IMR-90 (cell line): ENCODE measurements at regions not wholly inside any gene's neighbourhood (a gene's known extent, or its start where the extent isn't known, plus 50 kb on each side); places are given as distances from the start of the nearest gene placed in this dataset.

ENCODE experiments used
- ATAC-seq: fragments of 200-7000 bp; cut with Tn5 transposase; 2 replicates; pipeline ENCODE4 v1.9.1; 2020; ENCODE audit warnings: low read depth, mild to moderate bottlenecking, moderate library complexity
- BruUV-seq: library from RNA; stranded (reverse); fragments of 400-500 nt; replicated peaks from 2 replicates; lab custom pipeline; 2021; lab: Mats Ljungman, UMichigan
- CTCF ChIA-PET: fragments of 300-600 bp; formaldehyde crosslinking; extraction: SDS; loops from one replicate; lab custom pipeline; 2021; ENCODE audit warnings: antibody characterized with exemption; lab: Yijun Ruan, JAX
- POLR2A ChIA-PET: fragments of 300-600 bp; sonication (Branson Sonifier 250); formaldehyde crosslinking; loops from one replicate; lab custom pipeline; 2022; ENCODE audit warnings: antibody characterized with exemption; ENCODE audit not compliant: unreplicated experiment; lab: Charles Lee
- DNase-seq: peaks from one replicate; pipeline ENCODE4 v3.0.0; 2013
- H2AFZ ChIP-seq: replicated peaks from 2 replicates; pipeline ENCODE3; 2013; ENCODE audit warnings: low read length, mild to moderate bottlenecking; ENCODE audit not compliant: poor library complexity
- H2AK5ac ChIP-seq: 2 replicates; pipeline ENCODE4 v1.6.1; 2013; ENCODE audit warnings: low read depth, low read length, inconsistent platforms
- H2AK9ac ChIP-seq: replicated peaks from 2 replicates; pipeline ENCODE3; 2013; ENCODE audit warnings: mild to moderate bottlenecking, low read depth, low read length, moderate library complexity; ENCODE audit not compliant: poor library complexity
- H2BK120ac ChIP-seq: 2 replicates; pipeline ENCODE4 v1.6.1; 2013; ENCODE audit warnings: low read depth, low read length, inconsistent platforms
- H2BK15ac ChIP-seq: 3 replicates; pipeline ENCODE4 v1.6.1; 2013; ENCODE audit warnings: low read depth, low read length, inconsistent platforms
- H2BK20ac ChIP-seq: 2 replicates; pipeline ENCODE4 v1.6.1; 2013; ENCODE audit warnings: low read depth, mild to moderate bottlenecking, inconsistent platforms, low read length, moderate library complexity
- H2BK5ac ChIP-seq: 2 replicates; pipeline ENCODE4 v1.6.1; 2013; ENCODE audit warnings: mild to moderate bottlenecking, low read depth, low read length, inconsistent platforms; ENCODE audit not compliant: poor library complexity, severe bottlenecking
- H3K14ac ChIP-seq: replicated peaks from 2 replicates; pipeline ENCODE4 v1.6.1; 2013; ENCODE audit warnings: low read depth, low read length, inconsistent platforms
- H3K18ac ChIP-seq: 2 replicates; pipeline ENCODE4 v1.6.1; 2013; ENCODE audit warnings: low read depth, low read length, control low read depth
- H3K23ac ChIP-seq: 2 replicates; pipeline ENCODE4 v1.6.1; 2013; ENCODE audit warnings: low read depth, low read length, inconsistent platforms
- H3K27ac ChIP-seq: 2 replicates; pipeline ENCODE4 v1.5.1; 2013; ENCODE audit warnings: mild to moderate bottlenecking, control low read depth, low read length; ENCODE audit not compliant: insufficient read depth
- H3K27me3 ChIP-seq: 2 replicates; pipeline ENCODE4 v1.6.1; 2013; ENCODE audit warnings: low read length; ENCODE audit not compliant: control insufficient read depth, insufficient read depth
- H3K36me3 ChIP-seq: 2 replicates; pipeline ENCODE4 v1.6.1; 2013; ENCODE audit warnings: low read length, mixed read lengths; ENCODE audit not compliant: control insufficient read depth, insufficient read depth
- H3K4ac ChIP-seq: 2 replicates; pipeline ENCODE4 v1.6.1; 2013; ENCODE audit warnings: low read depth, low read length, inconsistent platforms
- H3K4me1 ChIP-seq: 2 replicates; pipeline ENCODE4 v1.6.1; 2013; ENCODE audit warnings: low read length, mixed read lengths; ENCODE audit not compliant: control insufficient read depth, insufficient read depth
- H3K4me2 ChIP-seq: 2 replicates; pipeline ENCODE4 v1.6.1; 2013; ENCODE audit warnings: low read depth, mild to moderate bottlenecking, control low read depth, low read length, moderate library complexity
- H3K4me3 ChIP-seq: 2 replicates; pipeline ENCODE4 v1.5.1; 2013; ENCODE audit warnings: low read depth, mild to moderate bottlenecking, control low read depth, low read length, moderate library complexity; ENCODE audit not compliant: insufficient read depth
- H3K56ac ChIP-seq: 2 replicates; pipeline ENCODE4 v1.6.1; 2013; ENCODE audit warnings: low read length, inconsistent platforms; ENCODE audit not compliant: insufficient read depth; ENCODE audit errors: extremely low read depth
- H3K79me1 ChIP-seq, 2 experiments: 2 replicates each; pipeline ENCODE4 v1.6.1; 2013; ENCODE audit warnings: low read length in 2 of 2, inconsistent platforms in 1 of 2, low read depth in 1 of 2
- H3K9ac ChIP-seq: 2 replicates; pipeline ENCODE4 v1.6.1; 2013; ENCODE audit warnings: low read depth, low read length, control low read depth
- H3K9me1 ChIP-seq: 2 replicates; pipeline ENCODE4 v1.6.1; 2013; ENCODE audit warnings: low read length, inconsistent platforms; ENCODE audit not compliant: insufficient read depth
- H3K9me3 ChIP-seq: 2 replicates; pipeline ENCODE4 v1.6.1; 2013; ENCODE audit warnings: low read length; ENCODE audit not compliant: control insufficient read depth, insufficient read depth
- H4K20me1 ChIP-seq: 2 replicates; pipeline ENCODE4 v1.6.1; 2013; ENCODE audit warnings: low read length, inconsistent platforms; ENCODE audit not compliant: insufficient read depth
- H4K5ac ChIP-seq: 2 replicates; pipeline ENCODE4 v1.6.1; 2013; ENCODE audit warnings: mild to moderate bottlenecking, low read depth, low read length, control low read depth
- H4K8ac ChIP-seq, 2 experiments: 2 replicates each; pipeline ENCODE4 v1.6.1; 2013; ENCODE audit warnings: low read depth in 2 of 2, low read length in 2 of 2, control low read depth in 1 of 2, inconsistent platforms in 1 of 2
- H4K91ac ChIP-seq: 2 replicates; pipeline ENCODE4 v1.6.1; 2013; ENCODE audit warnings: low read depth, low read length, inconsistent platforms; ENCODE audit not compliant: insufficient read depth
- BHLHE40 ChIP-seq: fragments of 150-350 bp; IDR thresholded peaks from 2 replicates; pipeline ENCODE4 v1.6.1; 2016; ENCODE audit warnings: mild to moderate bottlenecking, low read depth, low read length
- CEBPB ChIP-seq: IDR thresholded peaks from 2 replicates; pipeline ENCODE4 v1.6.1; 2012; ENCODE audit warnings: low read depth, low read length, improper control_type of control experiment
- CHD1 ChIP-seq: IDR thresholded peaks from 2 replicates; pipeline ENCODE4 v1.6.1; 2012; ENCODE audit warnings: low read depth, low read length, improper control_type of control experiment
- FOS ChIP-seq: fragments of 150-350 bp; IDR thresholded peaks from 2 replicates; pipeline ENCODE4 v1.6.1; 2016; ENCODE audit warnings: low read depth, low read length
- MAFK ChIP-seq: IDR thresholded peaks from 2 replicates; pipeline ENCODE4 v1.6.1; 2012; ENCODE audit warnings: low read depth, low read length, improper control_type of control experiment
- MAZ ChIP-seq: IDR thresholded peaks from 2 replicates; pipeline ENCODE4 v1.6.1; 2012; ENCODE audit warnings: low read depth, mild to moderate bottlenecking, low read length, improper control_type of control experiment, moderate library complexity, borderline replicate concordance
- MXI1 ChIP-seq: IDR thresholded peaks from 2 replicates; pipeline ENCODE4 v1.6.1; 2012; ENCODE audit warnings: low read depth, mild to moderate bottlenecking, low read length, moderate library complexity, borderline replicate concordance
- NFE2L2 ChIP-seq: fragments of 150-350 bp; IDR thresholded peaks from 2 replicates; pipeline ENCODE4 v1.6.1; 2016; ENCODE audit warnings: low read depth, mild to moderate bottlenecking, low read length
- POLR2A ChIP-seq: IDR thresholded peaks from 2 replicates; pipeline ENCODE4 v1.6.1; 2012; ENCODE audit warnings: mild to moderate bottlenecking, low read depth, low read length
- RAD21 ChIP-seq: IDR thresholded peaks from 2 replicates; pipeline ENCODE4 v1.6.1; 2012; ENCODE audit warnings: low read length, improper control_type of control experiment
- RCOR1 ChIP-seq: IDR thresholded peaks from 2 replicates; pipeline ENCODE4 v1.6.1; 2012; ENCODE audit warnings: mild to moderate bottlenecking, low read length, improper control_type of control experiment; ENCODE audit not compliant: insufficient replicate concordance
- RFX5 ChIP-seq: IDR thresholded peaks from 2 replicates; pipeline ENCODE4 v1.8.0; 2012; ENCODE audit warnings: low read depth, mild to moderate bottlenecking, low read length, moderate library complexity
- SMC3 ChIP-seq: fragments of 150-350 bp; IDR thresholded peaks from 2 replicates; pipeline ENCODE4 v1.6.1; 2016; ENCODE audit warnings: low read depth, mild to moderate bottlenecking, antibody characterized with exemption, low read length, moderate library complexity
- WGBS, 2 experiments: methylation state at CpG; one replicate each; pipeline versions ENCODE4 v1.1.5 to v1.1.7; 2013; ENCODE audit warnings: missing lambda C conversion rate in 2 of 2; ENCODE audit not compliant: insufficient read length in 1 of 2; ENCODE audit errors: extremely low coverage in 2 of 2; 5-methylcytosine and 5-hydroxymethylcytosine counted together
- dilution Hi-C: fragments of 300-500 bp; cut with HindIII; formaldehyde crosslinking; loops from one replicate; pipeline ENCODE4 v1.14.3; 2018; ENCODE audit warnings: low sequenced_read_pairs; ENCODE audit not compliant: unreplicated experiment
- in situ Hi-C: fragments of 300-500 bp; cut with MboI; formaldehyde crosslinking; loops from 3 replicates; pipeline ENCODE4 v1.14.3; 2019; ENCODE audit warnings: low sequenced_read_pairs, inconsistent platforms, mixed read lengths
- intact Hi-C: fragments of 100-400 bp; cut with micrococcal nuclease; formaldehyde crosslinking; loops from 2 replicates; pipeline ENCODE4 v1.10.0; 2022
- TF ChIP-seq, protein P1 (sequence below): fragments of 150-350 bp; IDR thresholded peaks from 2 replicates; pipeline ENCODE4 v1.6.1; 2016; ENCODE audit warnings: low read depth, mild to moderate bottlenecking, low read length, moderate library complexity, borderline replicate concordance
- TF ChIP-seq, protein P2 (sequence below): fragments of 150-350 bp; IDR thresholded peaks from 2 replicates; pipeline ENCODE4 v1.6.1; 2017; ENCODE audit warnings: mild to moderate bottlenecking, antibody characterized with exemption, low read length, low read depth
- TF ChIP-seq, protein P3 (sequence below): conservative IDR thresholded peaks from 2 replicates; pipeline ENCODE4 v1.5.1; 2012; ENCODE audit warnings: mild to moderate bottlenecking, low read depth, low read length, improper control_type of control experiment

DNA sequence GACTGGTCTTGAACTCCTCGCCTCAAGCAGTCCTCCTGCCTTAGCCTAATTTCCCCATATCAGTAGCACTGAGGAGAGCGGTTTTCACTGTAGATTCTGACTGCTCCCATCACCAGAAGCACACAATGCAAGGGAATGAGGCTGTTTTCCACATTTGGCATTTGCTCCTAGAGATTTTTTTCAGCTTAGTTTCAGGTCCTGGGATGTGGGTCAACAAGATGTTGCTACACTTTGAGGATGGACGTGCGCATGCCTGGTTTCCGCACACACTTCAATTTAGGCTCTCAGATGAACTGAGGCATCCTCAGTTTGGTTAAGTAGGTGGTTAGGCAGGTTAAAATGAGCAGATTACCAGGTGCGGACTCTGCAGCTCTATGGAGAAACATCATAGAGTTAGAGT lies 287.1 kb upstream of the LYZL1 start:
- Histone ChIP-seq H3K18ac (no peak overlapping the region), H3K9me1 (no peaks in the 10 kb centered on the region), H3K9ac (no peak overlapping the region), H2AK5ac (0 out of 2 replicates have a peak overlapping the region, but pooled peaks have one; percentile 51), H4K91ac (no peak overlapping the region), H3K4ac (no peak overlapping the region), H3K23ac (no peak overlapping the region), H2BK15ac (no peak overlapping the region), H2BK120ac (no peak overlapping the region), H3K27me3 (no peaks in the 10 kb centered on the region), H3K9me3 (no peaks in the 10 kb centered on the region), H3K36me3 (no peaks in the 10 kb centered on the region), H3K27ac (no peak overlapping the region), H2AFZ (no peak overlapping the region), H2AK9ac (no peak overlapping the region), H3K14ac (no peak overlapping the region), H2BK5ac (no peak overlapping the region), H4K8ac (no peak overlapping the region), H4K20me1 (no peaks in the 10 kb centered on the region), H3K4me3 (no peak overlapping the region), H3K4me2 (no peak overlapping the region), H3K56ac (no peak overlapping the region), H3K4me1 (peaks cover 4% of the 10 kb centered on the region; the same call in 1 of the 2 replicates), H2BK20ac (no peak overlapping the region), H4K5ac (no peak overlapping the region), H3K79me1 (no peaks in the 10 kb centered on the region)
- no peak for ATAC-seq
- CTCF ChIA-PET = no interaction called here
- dilution Hi-C loops (no loop called here), in situ Hi-C loops (no loop called here), intact Hi-C loops (no loop called here)
- DNase-seq = no peak
- TF ChIP-seq MAFK (no peak), SMC3 (no peak), BHLHE40 (no peak), NFE2L2 (no peak), POLR2A (no peak), RCOR1 (no peak), RFX5 (no peak), FOS (no peak), RAD21 (no peak), CEBPB (no peak), CHD1 (no peak), MXI1 (no peak), MAZ (no peak)
- TF ChIP-seq, protein P1, sequence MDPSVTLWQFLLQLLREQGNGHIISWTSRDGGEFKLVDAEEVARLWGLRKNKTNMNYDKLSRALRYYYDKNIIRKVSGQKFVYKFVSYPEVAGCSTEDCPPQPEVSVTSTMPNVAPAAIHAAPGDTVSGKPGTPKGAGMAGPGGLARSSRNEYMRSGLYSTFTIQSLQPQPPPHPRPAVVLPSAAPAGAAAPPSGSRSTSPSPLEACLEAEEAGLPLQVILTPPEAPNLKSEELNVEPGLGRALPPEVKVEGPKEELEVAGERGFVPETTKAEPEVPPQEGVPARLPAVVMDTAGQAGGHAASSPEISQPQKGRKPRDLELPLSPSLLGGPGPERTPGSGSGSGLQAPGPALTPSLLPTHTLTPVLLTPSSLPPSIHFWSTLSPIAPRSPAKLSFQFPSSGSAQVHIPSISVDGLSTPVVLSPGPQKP = no peak
- TF ChIP-seq, protein P2, sequence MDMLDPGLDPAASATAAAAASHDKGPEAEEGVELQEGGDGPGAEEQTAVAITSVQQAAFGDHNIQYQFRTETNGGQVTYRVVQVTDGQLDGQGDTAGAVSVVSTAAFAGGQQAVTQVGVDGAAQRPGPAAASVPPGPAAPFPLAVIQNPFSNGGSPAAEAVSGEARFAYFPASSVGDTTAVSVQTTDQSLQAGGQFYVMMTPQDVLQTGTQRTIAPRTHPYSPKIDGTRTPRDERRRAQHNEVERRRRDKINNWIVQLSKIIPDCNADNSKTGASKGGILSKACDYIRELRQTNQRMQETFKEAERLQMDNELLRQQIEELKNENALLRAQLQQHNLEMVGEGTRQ = no peak
- TF ChIP-seq, protein P3, sequence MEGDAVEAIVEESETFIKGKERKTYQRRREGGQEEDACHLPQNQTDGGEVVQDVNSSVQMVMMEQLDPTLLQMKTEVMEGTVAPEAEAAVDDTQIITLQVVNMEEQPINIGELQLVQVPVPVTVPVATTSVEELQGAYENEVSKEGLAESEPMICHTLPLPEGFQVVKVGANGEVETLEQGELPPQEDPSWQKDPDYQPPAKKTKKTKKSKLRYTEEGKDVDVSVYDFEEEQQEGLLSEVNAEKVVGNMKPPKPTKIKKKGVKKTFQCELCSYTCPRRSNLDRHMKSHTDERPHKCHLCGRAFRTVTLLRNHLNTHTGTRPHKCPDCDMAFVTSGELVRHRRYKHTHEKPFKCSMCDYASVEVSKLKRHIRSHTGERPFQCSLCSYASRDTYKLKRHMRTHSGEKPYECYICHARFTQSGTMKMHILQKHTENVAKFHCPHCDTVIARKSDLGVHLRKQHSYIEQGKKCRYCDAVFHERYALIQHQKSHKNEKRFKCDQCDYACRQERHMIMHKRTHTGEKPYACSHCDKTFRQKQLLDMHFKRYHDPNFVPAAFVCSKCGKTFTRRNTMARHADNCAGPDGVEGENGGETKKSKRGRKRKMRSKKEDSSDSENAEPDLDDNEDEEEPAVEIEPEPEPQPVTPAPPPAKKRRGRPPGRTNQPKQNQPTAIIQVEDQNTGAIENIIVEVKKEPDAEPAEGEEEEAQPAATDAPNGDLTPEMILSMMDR = no peak
- WGBS, 2 experiments = 100% methylated on average over 2 of the region's 6 CpGs; no CpG with 5 or more reads in 1 of the 2 experiments
- POLR2A ChIA-PET = no interaction called here
- no TSS peak for BruUV-seq
